Eye (tissue), 1 donor: ENCODE measurements at regions not wholly inside any gene's neighbourhood (a gene's known extent, or its start where the extent isn't known, plus 50 kb on each side); places are given as distances from the start of the nearest gene placed in this dataset.

Experiments used
- DNase-seq: peaks from one replicate; pipeline ENCODE4 v3.0.0-alpha.2; 2015

DNA sequence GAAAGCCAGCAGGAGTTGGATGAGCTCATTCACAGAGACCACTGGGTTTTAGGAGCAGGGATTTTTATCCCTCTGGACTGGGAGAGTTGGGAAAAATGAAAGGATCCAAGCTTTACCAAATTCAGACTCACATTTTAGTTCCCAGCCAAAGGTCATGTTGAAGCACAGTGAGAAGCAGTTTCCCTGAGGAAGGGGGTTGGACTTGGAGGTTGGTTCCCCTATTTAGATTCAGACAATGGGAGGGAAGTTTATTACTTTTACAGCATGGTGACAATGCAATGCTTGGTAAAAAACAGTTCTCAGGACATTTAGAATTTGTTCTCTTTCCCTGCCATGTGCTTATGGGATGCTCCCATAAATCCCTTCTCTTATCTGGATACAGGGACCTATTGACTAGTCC lies 57.3 kb upstream of the ZNF648 start:
- no peak for DNase-seq

DNA sequence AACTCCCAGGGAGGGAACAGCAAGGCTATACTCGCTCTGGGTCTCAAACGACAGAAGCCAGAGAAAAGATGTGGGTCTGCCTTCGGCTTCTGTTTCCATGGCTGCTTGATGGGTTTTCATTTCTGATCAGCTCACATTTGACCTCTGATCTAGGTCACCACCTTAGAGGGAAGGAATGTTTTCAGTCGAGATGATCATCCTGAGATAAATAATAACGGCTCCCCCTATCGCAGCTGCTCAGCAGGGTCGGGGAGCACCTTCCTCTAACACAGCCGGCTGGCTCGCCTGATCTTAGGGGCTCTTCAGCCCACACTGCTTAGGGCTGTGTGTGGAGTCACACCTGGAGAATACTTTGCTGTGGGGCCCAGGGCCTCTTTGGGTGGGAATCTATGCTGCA lies 53.1 kb upstream of the ZNF648 start:
- peak; percentile 52 for DNase-seq

DNA sequence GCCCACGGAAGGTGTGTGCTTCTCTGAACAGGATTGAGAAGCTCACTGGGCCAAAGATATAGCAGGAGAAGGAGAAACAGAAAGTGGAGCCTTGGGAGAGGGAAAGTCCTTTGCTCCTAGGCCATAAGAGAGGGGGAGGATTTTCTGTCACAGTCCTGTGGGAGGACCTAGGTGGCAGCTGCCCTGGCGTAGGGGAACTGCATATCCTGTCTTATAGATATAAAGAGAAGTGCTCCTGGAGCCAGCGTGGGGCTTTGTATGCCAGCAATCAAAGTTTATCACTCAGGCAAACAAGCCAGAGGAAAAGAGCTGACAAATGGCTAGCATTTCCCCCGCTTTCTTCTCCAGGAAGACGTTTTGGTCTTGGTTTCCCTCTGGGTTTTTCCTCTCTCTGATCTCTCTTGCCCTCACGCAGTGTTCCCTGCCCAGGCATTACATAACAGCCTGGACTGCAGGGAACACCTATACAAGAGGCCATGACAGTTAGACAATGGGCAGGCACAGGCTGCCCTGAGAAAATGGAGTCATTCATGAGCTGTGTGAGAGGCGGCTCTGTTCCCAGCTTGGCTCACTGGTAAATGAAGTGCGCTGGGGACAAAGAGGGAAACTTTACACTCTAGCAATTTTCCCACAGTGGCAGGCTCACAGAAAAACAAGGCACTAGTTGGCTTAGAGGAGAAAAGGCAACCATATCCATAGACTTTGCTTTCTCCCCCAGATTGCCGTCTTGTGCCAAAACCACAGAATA lies 52.5 kb upstream of the ZNF648 start:
- DNase-seq, result peak; percentile 40

DNA sequence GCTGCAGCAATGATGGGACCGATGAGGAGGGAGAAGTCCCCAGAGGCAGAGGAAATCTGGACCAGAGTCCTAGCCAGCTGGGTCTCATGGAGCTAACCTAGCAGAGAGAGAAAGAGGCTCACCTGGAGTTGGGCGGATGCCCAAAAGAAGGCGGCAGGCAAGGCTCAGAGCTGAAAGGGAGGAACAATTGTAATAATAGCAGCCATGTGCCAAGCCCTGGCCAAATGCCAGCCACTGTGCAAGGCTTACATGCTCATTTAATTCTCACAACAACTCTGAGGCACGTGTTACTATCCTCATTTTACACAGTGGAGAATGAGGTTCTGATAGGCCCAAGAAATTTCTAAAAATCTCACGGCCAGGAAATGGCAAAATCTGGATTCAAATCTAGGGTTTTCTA lies 50.0 kb upstream of the ZNF648 start:
- no peak for DNase-seq
